B cell (primary cell): ENCODE measurements at regions not wholly inside any gene's neighbourhood (a gene's known extent, or its start where the extent isn't known, plus 50 kb on each side); places are given as distances from the start of the nearest gene placed in this dataset.

Experiments
- ATAC-seq: fragments of 200-7000 bp; cut with Tn5 transposase; one replicate; pipeline ENCODE4 v1.10.0; 2021; ENCODE audit warnings: low read depth, mild to moderate bottlenecking, moderate number of reproducible peaks, moderate library complexity
- CTCF ChIA-PET: fragments of 350-600 bp; sonication (Branson Sonifier 250); formaldehyde crosslinking; loops from one replicate; lab custom pipeline; 2021; ENCODE audit warnings: antibody characterized with exemption, inconsistent platforms; lab: Charles Lee
- POLR2A ChIA-PET: fragments of 350-600 bp; sonication (Branson Sonifier 250); formaldehyde crosslinking; loops from one replicate; lab custom pipeline; 2021; ENCODE audit warnings: antibody characterized with exemption; lab: Charles Lee
- DNase-seq: peaks from one replicate; pipeline ENCODE4 v3.0.0; 2013
- H2AFZ ChIP-seq: 2 replicates; pipeline ENCODE4 v1.6.1; 2012; ENCODE audit warnings: mild to moderate bottlenecking, low read depth, low read length; ENCODE audit not compliant: insufficient read depth, poor library complexity, severe bottlenecking
- H3K27ac ChIP-seq, 2 donors: 1 replicate in 1 of 2; 2 replicates in 1 of 2; pipeline ENCODE4 v1.5.1; 2012 to 2013; ENCODE audit warnings: low read length in 2 of 2, mild to moderate bottlenecking in 2 of 2, moderate library complexity in 1 of 2
- H3K27me3 ChIP-seq, 4 experiments: fragments of 200-600 bp in 1 of 4; sonication (generic) in 1 of 4; replicated peaks in 1 of 4; 1 replicate in 2 of 4; 2 replicates in 2 of 4; pipeline versions ENCODE4 v1.6.1 to v1.7.0; 2013 to 2016; ENCODE audit warnings: low read length in 3 of 4, mild to moderate bottlenecking in 2 of 4, mixed read lengths in 1 of 4, moderate library complexity in 1 of 4; ENCODE audit not compliant: insufficient read depth in 4 of 4, control insufficient read depth in 3 of 4; ENCODE audit errors: control extremely low read depth in 1 of 4
- H3K36me3 ChIP-seq, 2 experiments: replicated peaks in 1 of 2; 1 replicate in 1 of 2; 2 replicates in 1 of 2; pipeline versions ENCODE4 v1.6.1 to v1.7.1; 2013; ENCODE audit warnings: low read length in 1 of 2; ENCODE audit not compliant: insufficient read depth in 2 of 2, control insufficient read depth in 1 of 2; ENCODE audit errors: control extremely low read depth in 1 of 2, extremely low read depth in 1 of 2
- H3K4me1 ChIP-seq, 2 donors: fragments of 200-600 bp in 1 of 2; sonication (generic) in 1 of 2; 1 replicate in 1 of 2; 2 replicates in 1 of 2; pipeline versions ENCODE4 v1.5.1 to v1.6.1; 2013 to 2017; ENCODE audit warnings: low read length in 2 of 2; ENCODE audit not compliant: control insufficient read depth in 2 of 2, insufficient read depth in 2 of 2
- H3K4me2 ChIP-seq: replicated peaks from 2 replicates; pipeline ENCODE3; 2012; ENCODE audit warnings: mild to moderate bottlenecking, low read depth, low read length; ENCODE audit not compliant: poor library complexity, severe bottlenecking
- H3K4me3 ChIP-seq, 5 experiments: fragments of 200-600 bp in 1 of 5; sonication (generic) in 1 of 5; 1 replicate in 3 of 5; 2 replicates in 2 of 5; pipeline versions ENCODE4 v1.5.1 to v1.7.0; 2011 to 2016; ENCODE audit warnings: low read length in 4 of 5, mild to moderate bottlenecking in 4 of 5, low read depth in 2 of 5, control low read depth in 1 of 5, moderate library complexity in 1 of 5; ENCODE audit not compliant: insufficient read depth in 1 of 5; ENCODE audit errors: control extremely low read depth in 1 of 5, extremely low read depth in 1 of 5
- H3K79me2 ChIP-seq: fragments of 200-600 bp; sonication (generic); one replicate; pipeline ENCODE4 v1.6.0; 2016; ENCODE audit warnings: low read length; ENCODE audit not compliant: control insufficient read depth, insufficient read depth
- H3K9ac ChIP-seq: fragments of 200-600 bp; sonication (generic); 2 replicates; pipeline ENCODE4 v1.6.1; 2017; ENCODE audit warnings: mild to moderate bottlenecking, low read length, moderate library complexity
- H3K9me3 ChIP-seq, 3 donors: one replicate each; pipeline versions ENCODE4 v1.6.1 to v1.7.1; 2013; ENCODE audit warnings: low read length in 2 of 3; ENCODE audit not compliant: control insufficient read depth in 2 of 3, insufficient read depth in 1 of 3; ENCODE audit errors: control extremely low read depth in 1 of 3
- H4K20me1 ChIP-seq: 2 replicates; pipeline ENCODE4 v1.6.0; 2012; ENCODE audit warnings: mild to moderate bottlenecking, low read length; ENCODE audit not compliant: insufficient read depth, control insufficient read depth, poor library complexity, severe bottlenecking
- H3K27ac Mint-ChIP-seq: one replicate; pipeline ENCODE4 v1.8.0; 2021; ENCODE audit warnings: mixed read lengths
- H3K27me3 Mint-ChIP-seq: one replicate; pipeline ENCODE4 v1.8.0; 2021; ENCODE audit warnings: mixed read lengths
- H3K4me1 Mint-ChIP-seq: one replicate; pipeline ENCODE4 v1.8.0; 2021; ENCODE audit warnings: mixed read lengths
- H3K4me3 Mint-ChIP-seq: one replicate; pipeline ENCODE4 v1.8.0; 2021; ENCODE audit warnings: mixed read lengths
- H3K9me3 Mint-ChIP-seq: one replicate; pipeline ENCODE4 v1.8.0; 2022; ENCODE audit warnings: mixed read lengths; ENCODE audit not compliant: insufficient read depth
- CTCF ChIP-seq: fragments of 200-600 bp; IDR thresholded peaks from one replicate; pipeline ENCODE4 v1.8.0; 2022; ENCODE audit warnings: antibody characterized with exemption, mild to moderate bottlenecking
- EZH2 ChIP-seq: IDR thresholded peaks from 2 replicates; pipeline ENCODE4 v1.6.1; 2012; ENCODE audit warnings: borderline replicate concordance, low read depth, mild to moderate bottlenecking, moderate library complexity, low read length; ENCODE audit not compliant: insufficient read depth, poor library complexity, severe bottlenecking
- WGBS: methylation state at CpG from one replicate; pipeline ENCODE4 v1.1.5; 2013; ENCODE audit warnings: missing lambda C conversion rate; ENCODE audit not compliant: insufficient coverage; 5-methylcytosine and 5-hydroxymethylcytosine counted together
- intact Hi-C: fragments of 100-400 bp; cut with micrococcal nuclease; formaldehyde crosslinking; loops from one replicate; pipeline ENCODE4 v1.10.0; 2022

- intact Hi-C loops: no loop called here
- DNase-seq: no peak
- H3K4me1 ChIP-seq: no peaks in the 10 kb centered on the region
- H2AFZ ChIP-seq: no peak overlapping the region
- no peak overlapping the region for H3K9ac ChIP-seq
- H3K79me2 ChIP-seq: no peaks in the 10 kb centered on the region
- ChIA-PET CTCF (no interaction called here), POLR2A (no interaction called here)
- TF ChIP-seq EZH2: no peak
- TF ChIP-seq CTCF: no peak
- H4K20me1 ChIP-seq: no peaks in the 10 kb centered on the region
- H3K4me3 Mint-ChIP-seq: no peak overlapping the region
- no peak overlapping the region for H3K4me2 ChIP-seq
- no peaks in the 10 kb centered on the region for H3K4me1 Mint-ChIP-seq
- peaks cover 1% of the 10 kb centered on the region for H3K9me3 Mint-ChIP-seq
- H3K27me3 Mint-ChIP-seq: no peaks in the 10 kb centered on the region
- H3K27ac ChIP-seq: no peak overlapping the region
- peaks cover 0 to 1% (median 0%) of the 10 kb centered on the region in 3 donors for H3K9me3 ChIP-seq
- no peak overlapping the region for H3K4me3 ChIP-seq
- no peaks in the 10 kb centered on the region for H3K27me3 ChIP-seq
- no peak for ATAC-seq
- 100% methylated on average over 3 of the region's 4 CpGs for WGBS
- no peak overlapping the region for H3K27ac Mint-ChIP-seq
- no peaks in the 10 kb centered on the region for H3K36me3 ChIP-seq
Observed at GRCh38 chr3:28891485-28891884, 389.4 kb upstream of the RBMS3 start.

GRCh38 chr3:28900301-28900700 lies 380.6 kb upstream of the RBMS3 start:
- ChIA-PET POLR2A (no interaction called here), CTCF (no interaction called here)
- H2AFZ ChIP-seq: no peak overlapping the region
- no peak overlapping the region for H3K4me2 ChIP-seq
- no peak overlapping the region for H3K27ac ChIP-seq
- TF ChIP-seq CTCF (no peak), EZH2 (no peak)
- no peaks in the 10 kb centered on the region for H3K79me2 ChIP-seq
- H4K20me1 ChIP-seq: no peaks in the 10 kb centered on the region
- no peaks in the 10 kb centered on the region for H3K27me3 Mint-ChIP-seq
- intact Hi-C loops: no loop called here
- H3K4me3 Mint-ChIP-seq: no peak overlapping the region
- H3K9me3 ChIP-seq: peaks cover 0 to 13% (median 0%) of the 10 kb centered on the region in 3 donors
- ATAC-seq: no peak
- no peaks in the 10 kb centered on the region for H3K9me3 Mint-ChIP-seq
- DNase-seq: no peak
- no peaks in the 10 kb centered on the region for H3K36me3 ChIP-seq
- H3K4me1 ChIP-seq: no peaks in the 10 kb centered on the region
- no peak overlapping the region for H3K27ac Mint-ChIP-seq
- H3K9ac ChIP-seq: no peak overlapping the region
- no CpG with 5 or more reads among the region's 1 CpG for WGBS
- H3K4me3 ChIP-seq: no peak overlapping the region
- H3K27me3 ChIP-seq: no peaks in the 10 kb centered on the region
- H3K4me1 Mint-ChIP-seq: no peaks in the 10 kb centered on the region
